ENCODE measurements at regions not wholly inside any gene's neighbourhood (a gene's known extent, or its start where the extent isn't known, plus 50 kb on each side); places are given as distances from the start of the nearest gene placed in this dataset.

GRCh38 chr5:52204310-52204709 lies 583.4 kb upstream of the ITGA1 start:
- TF ChIP-seq CTCF (conservative IDR thresholded peaks at IDR 0.05 in 1 of 2, IDR thresholded peaks at IDR 0.05 in 1 of 2; ENCODE audit: low read depth in 1 of 2, low read length in 2 of 2) (no peak), EZH2 (IDR thresholded peaks at IDR 0.05; ENCODE audit: low read length, missing control alignments) (no peak)
